Bronchial epithelial cell (primary cell): ENCODE measurements at regions not wholly inside any gene's neighbourhood (a gene's known extent, or its start where the extent isn't known, plus 50 kb on each side); places are given as distances from the start of the nearest gene placed in this dataset.

Experiments
- DNase-seq: peaks from one replicate; pipeline ENCODE4 v3.0.0-alpha.2; 2010; ENCODE audit warnings: low read depth
- FAIRE-seq: peaks from 2 replicates; lab custom pipeline; 2011; peaks lifted over from hg19 to GRCh38; lab: Jason Lieb, UNC
- H3K27me3 ChIP-seq: 2 replicates; pipeline ENCODE4 v1.5.1; 2011; ENCODE audit warnings: low read length; ENCODE audit not compliant: control insufficient read depth, insufficient read depth
- H3K36me3 ChIP-seq: 2 replicates; pipeline ENCODE4 v1.5.1; 2011; ENCODE audit warnings: low read length; ENCODE audit not compliant: control insufficient read depth, insufficient read depth
- H3K4me3 ChIP-seq: 2 replicates; pipeline ENCODE4 v1.5.1; 2011; ENCODE audit warnings: mild to moderate bottlenecking, low read depth, low read length, control low read depth
- TF ChIP-seq, protein P1 (sequence below): IDR thresholded peaks from 2 replicates; pipeline ENCODE4 v1.5.1; 2011; ENCODE audit warnings: mild to moderate bottlenecking, moderate library complexity, low read length, control low read depth, inconsistent platforms; ENCODE audit not compliant: insufficient read depth, severe bottlenecking

GRCh38 chr17:79243603-79243990, 169.0 kb downstream of the ENGASE start:
- TF ChIP-seq, protein P1, sequence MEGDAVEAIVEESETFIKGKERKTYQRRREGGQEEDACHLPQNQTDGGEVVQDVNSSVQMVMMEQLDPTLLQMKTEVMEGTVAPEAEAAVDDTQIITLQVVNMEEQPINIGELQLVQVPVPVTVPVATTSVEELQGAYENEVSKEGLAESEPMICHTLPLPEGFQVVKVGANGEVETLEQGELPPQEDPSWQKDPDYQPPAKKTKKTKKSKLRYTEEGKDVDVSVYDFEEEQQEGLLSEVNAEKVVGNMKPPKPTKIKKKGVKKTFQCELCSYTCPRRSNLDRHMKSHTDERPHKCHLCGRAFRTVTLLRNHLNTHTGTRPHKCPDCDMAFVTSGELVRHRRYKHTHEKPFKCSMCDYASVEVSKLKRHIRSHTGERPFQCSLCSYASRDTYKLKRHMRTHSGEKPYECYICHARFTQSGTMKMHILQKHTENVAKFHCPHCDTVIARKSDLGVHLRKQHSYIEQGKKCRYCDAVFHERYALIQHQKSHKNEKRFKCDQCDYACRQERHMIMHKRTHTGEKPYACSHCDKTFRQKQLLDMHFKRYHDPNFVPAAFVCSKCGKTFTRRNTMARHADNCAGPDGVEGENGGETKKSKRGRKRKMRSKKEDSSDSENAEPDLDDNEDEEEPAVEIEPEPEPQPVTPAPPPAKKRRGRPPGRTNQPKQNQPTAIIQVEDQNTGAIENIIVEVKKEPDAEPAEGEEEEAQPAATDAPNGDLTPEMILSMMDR: no peak
- FAIRE-seq: no peak
- H3K4me3 ChIP-seq: no peak overlapping the region

DNA sequence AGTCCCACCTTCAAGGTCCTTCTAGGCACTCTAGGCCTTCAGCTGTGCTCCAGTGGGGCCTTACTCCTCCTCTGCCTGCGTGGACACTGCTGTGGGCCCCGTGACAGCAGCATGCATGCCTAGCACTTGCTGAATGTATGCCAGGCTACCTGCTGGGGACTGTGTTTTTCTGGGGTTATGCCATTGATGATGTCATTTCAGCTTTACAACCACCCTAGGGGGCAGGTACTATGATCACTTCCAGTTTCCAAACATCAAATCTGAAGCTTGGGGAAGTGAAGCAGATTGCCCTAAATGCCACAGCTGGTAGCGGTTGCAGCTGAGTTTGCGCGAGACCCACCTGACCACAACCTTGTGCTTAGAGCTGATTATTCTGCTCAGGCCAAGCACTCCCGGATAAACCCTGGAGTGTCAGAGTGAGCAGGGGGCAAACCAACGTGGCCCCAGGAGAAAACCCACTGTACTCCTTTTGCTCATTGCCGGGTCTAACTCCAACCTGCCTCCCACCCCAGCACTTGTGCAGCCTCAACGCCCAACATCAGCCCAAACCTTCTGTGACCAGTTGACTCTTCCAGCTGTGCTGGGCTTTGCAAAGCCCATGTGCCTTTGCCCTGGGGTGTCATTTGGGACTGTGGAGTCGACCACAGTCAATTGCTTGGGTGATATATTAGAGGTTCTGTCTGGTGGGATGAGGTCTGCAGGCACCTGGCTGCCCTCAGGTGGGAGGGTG, 168.4 kb downstream of the ENGASE start:
- FAIRE-seq (peak; percentile 36), DNase-seq (no peak)
- Histone ChIP-seq H3K36me3 (no peaks in the 10 kb centered on the region), H3K27me3 (no peaks in the 10 kb centered on the region), H3K4me3 (no peak overlapping the region)
- TF ChIP-seq, protein P1: no peak

More at GRCh38 chr17:79243603-79243990, 169.0 kb downstream of the ENGASE start:
- H3K36me3 ChIP-seq: no peaks in the 10 kb centered on the region
- H3K27me3 ChIP-seq: no peaks in the 10 kb centered on the region
- DNase-seq: no peak

GRCh38 chr17:79242393-79242792, 167.8 kb downstream of the ENGASE start:
- no peak for DNase-seq
- TF ChIP-seq, protein P1: no peak
- no peaks in the 10 kb centered on the region for H3K36me3 ChIP-seq
- H3K27me3 ChIP-seq: no peaks in the 10 kb centered on the region
- H3K4me3 ChIP-seq: no peak overlapping the region
- no peak for FAIRE-seq

GRCh38 chr17:79241616-79242015, 167.0 kb downstream of the ENGASE start:
- TF ChIP-seq, protein P1: no peak
- FAIRE-seq: peak; percentile 40

DNA sequence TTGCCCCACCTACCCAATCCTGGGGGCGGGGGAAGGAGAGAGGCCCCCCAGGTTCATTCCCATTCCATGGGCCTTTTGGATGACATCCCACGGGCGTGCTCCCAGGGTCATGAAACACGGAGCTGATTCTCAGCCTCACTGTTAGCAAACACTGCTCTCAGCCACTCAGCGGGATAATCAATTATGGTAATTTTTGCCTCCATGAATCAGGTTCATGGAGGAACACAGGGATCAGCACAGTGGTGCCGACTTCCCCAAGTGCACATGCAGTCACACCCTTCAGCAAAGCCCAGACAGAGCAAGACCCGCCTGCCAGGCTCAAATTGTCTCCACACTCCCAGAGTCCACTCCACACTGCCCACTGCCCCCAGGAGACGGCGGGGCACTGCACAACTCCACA, 164.6 kb downstream of the ENGASE start:
- Histone ChIP-seq H3K27me3 (no peaks in the 10 kb centered on the region), H3K4me3 (no peak overlapping the region), H3K36me3 (no peaks in the 10 kb centered on the region)
- DNase-seq: no peak
- TF ChIP-seq, protein P1: no peak
- no peak for FAIRE-seq

More at GRCh38 chr17:79241616-79242015, 167.0 kb downstream of the ENGASE start:
- Histone ChIP-seq H3K36me3 (no peaks in the 10 kb centered on the region), H3K27me3 (no peaks in the 10 kb centered on the region), H3K4me3 (no peak overlapping the region)
- no peak for DNase-seq
